GM19099 (cell line): ENCODE measurements at regions not wholly inside any gene's neighbourhood (a gene's known extent, or its start where the extent isn't known, plus 50 kb on each side); places are given as distances from the start of the nearest gene placed in this dataset.

Source experiments
- POLR2A ChIP-seq: IDR thresholded peaks from 3 replicates; pipeline ENCODE4 v1.6.1; 2011; ENCODE audit warnings: low read depth; ENCODE audit not compliant: insufficient read length; ENCODE audit errors: extremely low read depth

- TF ChIP-seq POLR2A: no peak
Measured at GRCh38 chr1:82991569-82991968, 1007.4 kb downstream of the TTLL7 start.

- TF ChIP-seq POLR2A: no peak
Measured at GRCh38 chr1:82979593-82980236, 1019.2 kb downstream of the TTLL7 start.

GRCh38 chr1:82978461-82979324 lies 1020.2 kb downstream of the TTLL7 start:
- no peak for TF ChIP-seq POLR2A

GRCh38 chr1:82972841-82973553 lies 1025.9 kb downstream of the TTLL7 start:
- no peak for TF ChIP-seq POLR2A

- no peak for TF ChIP-seq POLR2A
Measured at GRCh38 chr1:82969340-82969739, 1029.6 kb downstream of the TTLL7 start.

- no peak for TF ChIP-seq POLR2A
Measured at GRCh38 chr1:82962658-82963057, 1036.3 kb downstream of the TTLL7 start.

- no peak for TF ChIP-seq POLR2A
Measured at GRCh38 chr1:82950606-82951200, 1048.2 kb downstream of the TTLL7 start.

- TF ChIP-seq POLR2A: no peak
Measured at GRCh38 chr1:82948386-82948785, 1050.5 kb downstream of the TTLL7 start.

- no peak for TF ChIP-seq POLR2A
Measured at GRCh38 chr1:82947278-82947677, 1051.7 kb downstream of the TTLL7 start.

GRCh38 chr1:82946096-82946605 lies 1052.8 kb downstream of the TTLL7 start:
- TF ChIP-seq POLR2A: no peak

- TF ChIP-seq POLR2A: no peak
Measured at GRCh38 chr1:82944822-82945221, 1054.1 kb downstream of the TTLL7 start.

- no peak for TF ChIP-seq POLR2A
Measured at GRCh38 chr1:82934074-82934473, 1064.9 kb downstream of the TTLL7 start.

GRCh38 chr1:82932727-82933126 lies 1066.2 kb downstream of the TTLL7 start:
- no peak for TF ChIP-seq POLR2A

GRCh38 chr1:82932207-82932606 lies 1066.7 kb downstream of the TTLL7 start:
- no peak for TF ChIP-seq POLR2A

- TF ChIP-seq POLR2A: no peak
Measured at GRCh38 chr1:82931006-82931405, 1067.9 kb downstream of the TTLL7 start.

GRCh38 chr1:82927753-82928152 lies 1071.2 kb downstream of the TTLL7 start:
- TF ChIP-seq POLR2A: no peak

GRCh38 chr1:82924666-82925065 lies 1074.3 kb downstream of the TTLL7 start:
- TF ChIP-seq POLR2A: no peak
